Suprapubic skin (tissue), 4 donors: ENCODE measurements at regions not wholly inside any gene's neighbourhood (a gene's known extent, or its start where the extent isn't known, plus 50 kb on each side); places are given as distances from the start of the nearest gene placed in this dataset.

Source experiments
- DNase-seq, 2 donors: peaks; one replicate each; pipeline ENCODE4 v3.0.0-alpha.2; 2019; ENCODE audit warnings: low spot score in 2 of 2
- H3K27ac ChIP-seq: fragments of 200-600 bp; sonication (generic); one replicate; pipeline ENCODE4 v1.5.1; 2019
- H3K27me3 ChIP-seq: fragments of 200-600 bp; sonication (generic); one replicate; pipeline ENCODE4 v1.5.1; 2019
- H3K36me3 ChIP-seq: fragments of 200-600 bp; sonication (generic); one replicate; pipeline ENCODE4 v1.5.1; 2019
- H3K4me1 ChIP-seq: fragments of 200-600 bp; sonication (generic); one replicate; pipeline ENCODE4 v1.5.1; 2019
- H3K4me3 ChIP-seq: fragments of 200-600 bp; sonication (generic); one replicate; pipeline ENCODE4 v1.5.1; 2019; ENCODE audit warnings: mild to moderate bottlenecking
- H3K9me3 ChIP-seq: fragments of 200-600 bp; sonication (generic); one replicate; pipeline ENCODE4 v1.5.1; 2019
- EP300 ChIP-seq: sonication (generic); formaldehyde crosslinking; IDR thresholded peaks from one replicate; pipeline ENCODE4 v1.6.1; 2017; ENCODE audit warnings: antibody characterized with exemption
- POLR2A ChIP-seq, 2 donors: fragments of 450-650 bp; IDR thresholded peaks; one replicate each; pipeline ENCODE4 v1.6.1; 2017; ENCODE audit warnings: antibody characterized with exemption in 2 of 2, mild to moderate bottlenecking in 2 of 2, moderate library complexity in 2 of 2
- POLR2AphosphoS5 ChIP-seq, 3 donors: sonication (generic); formaldehyde crosslinking; IDR thresholded peaks; one replicate each; pipeline ENCODE4 v1.6.1; 2017; ENCODE audit warnings: antibody characterized with exemption in 3 of 3
- WGBS: methylation state at CpG from one replicate; pipeline ENCODE4 v1.1.5; 2018; 5-methylcytosine and 5-hydroxymethylcytosine counted together
- TF ChIP-seq, protein P1 (sequence below), 2 donors: fragments of 200-600 bp in 1 of 2; fragments of 450-650 bp in 1 of 2; sonication (generic) in 1 of 2; IDR thresholded peaks; one replicate each; pipeline ENCODE4 v1.5.1; 2016 to 2019; ENCODE audit warnings: antibody characterized with exemption in 2 of 2, mild to moderate bottlenecking in 1 of 2, moderate library complexity in 1 of 2

- no peak for DNase-seq
- H3K9me3 ChIP-seq, result no peaks in the 10 kb centered on the region
- no peak overlapping the region for H3K4me3 ChIP-seq
- no peaks in the 10 kb centered on the region for H3K4me1 ChIP-seq
- H3K27me3 ChIP-seq, result no peaks in the 10 kb centered on the region
- WGBS, result 81% methylated on average over 4 of the region's 4 CpGs
- no peaks in the 10 kb centered on the region for H3K36me3 ChIP-seq
- no peak for TF ChIP-seq POLR2A (IDR thresholded peaks at IDR 0.05)
- TF ChIP-seq EP300, result no peak
- TF ChIP-seq, protein P1, sequence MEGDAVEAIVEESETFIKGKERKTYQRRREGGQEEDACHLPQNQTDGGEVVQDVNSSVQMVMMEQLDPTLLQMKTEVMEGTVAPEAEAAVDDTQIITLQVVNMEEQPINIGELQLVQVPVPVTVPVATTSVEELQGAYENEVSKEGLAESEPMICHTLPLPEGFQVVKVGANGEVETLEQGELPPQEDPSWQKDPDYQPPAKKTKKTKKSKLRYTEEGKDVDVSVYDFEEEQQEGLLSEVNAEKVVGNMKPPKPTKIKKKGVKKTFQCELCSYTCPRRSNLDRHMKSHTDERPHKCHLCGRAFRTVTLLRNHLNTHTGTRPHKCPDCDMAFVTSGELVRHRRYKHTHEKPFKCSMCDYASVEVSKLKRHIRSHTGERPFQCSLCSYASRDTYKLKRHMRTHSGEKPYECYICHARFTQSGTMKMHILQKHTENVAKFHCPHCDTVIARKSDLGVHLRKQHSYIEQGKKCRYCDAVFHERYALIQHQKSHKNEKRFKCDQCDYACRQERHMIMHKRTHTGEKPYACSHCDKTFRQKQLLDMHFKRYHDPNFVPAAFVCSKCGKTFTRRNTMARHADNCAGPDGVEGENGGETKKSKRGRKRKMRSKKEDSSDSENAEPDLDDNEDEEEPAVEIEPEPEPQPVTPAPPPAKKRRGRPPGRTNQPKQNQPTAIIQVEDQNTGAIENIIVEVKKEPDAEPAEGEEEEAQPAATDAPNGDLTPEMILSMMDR (IDR thresholded peaks at IDR 0.05), result no peak
- no peak for TF ChIP-seq POLR2AphosphoS5 (IDR thresholded peaks at IDR 0.05)
- no peak overlapping the region for H3K27ac ChIP-seq
Measured at GRCh38 chrX:124229374-124229773, 103.1 kb upstream of the TEX13D start.

DNA sequence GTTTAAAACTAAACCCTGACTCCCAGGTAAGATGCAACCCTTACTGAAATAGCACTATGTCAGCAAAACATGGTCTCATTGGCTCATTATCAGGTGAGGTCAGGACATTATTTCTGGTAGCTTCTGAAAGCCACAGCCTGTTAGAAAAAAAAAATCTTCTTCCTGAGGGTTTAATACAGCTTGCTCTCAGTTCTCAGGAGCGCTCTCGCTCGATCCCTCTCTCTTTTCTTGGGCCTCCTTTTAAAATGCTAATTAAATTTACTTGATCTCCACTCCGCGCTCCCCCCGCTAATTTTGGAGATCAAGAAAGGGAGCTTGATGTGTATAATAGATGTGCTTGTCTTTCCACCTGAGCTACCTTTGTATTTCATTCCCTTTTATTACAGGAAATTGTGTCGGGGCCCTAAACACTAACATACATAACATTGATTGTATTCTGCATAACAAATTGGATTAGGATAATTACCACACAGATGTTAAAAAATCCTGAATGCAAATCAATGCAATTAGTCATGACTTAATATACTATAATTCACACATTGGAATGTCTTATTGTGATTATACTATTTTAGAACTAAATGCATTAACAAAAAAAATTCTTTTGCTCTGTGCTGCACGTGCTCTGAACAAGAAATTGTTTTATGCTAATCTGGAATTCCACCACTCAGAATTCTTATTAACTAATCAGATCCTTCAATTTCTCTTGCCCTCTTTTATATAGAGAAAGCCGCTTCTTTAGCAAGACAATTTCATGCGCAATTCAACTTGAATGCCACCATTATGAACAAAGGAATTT is 101.6 kb upstream of the TEX13D start:
- WGBS, result 69% methylated on average over 10 of the region's 10 CpGs
- no peaks in the 10 kb centered on the region for H3K36me3 ChIP-seq
- TF ChIP-seq POLR2A (IDR thresholded peaks at IDR 0.05), result no peak
- no peak for TF ChIP-seq POLR2AphosphoS5 (IDR thresholded peaks at IDR 0.05)
- TF ChIP-seq, protein P1 (IDR thresholded peaks at IDR 0.05), result no peak
- TF ChIP-seq EP300, result no peak
- no peak overlapping the region for H3K4me3 ChIP-seq
- DNase-seq, result no peak
- H3K27me3 ChIP-seq, result no peaks in the 10 kb centered on the region
- no peaks in the 10 kb centered on the region for H3K4me1 ChIP-seq
- H3K9me3 ChIP-seq, result no peaks in the 10 kb centered on the region
- no peak overlapping the region for H3K27ac ChIP-seq

- DNase-seq, result no peak
- H3K4me1 ChIP-seq, result no peaks in the 10 kb centered on the region
- H3K27ac ChIP-seq, result no peak overlapping the region
- no peaks in the 10 kb centered on the region for H3K9me3 ChIP-seq
- no peaks in the 10 kb centered on the region for H3K36me3 ChIP-seq
- 53% methylated on average over 1 of the region's 1 CpG for WGBS
- H3K27me3 ChIP-seq, result no peaks in the 10 kb centered on the region
- TF ChIP-seq POLR2A (IDR thresholded peaks at IDR 0.05), result no peak
- TF ChIP-seq, protein P1 (IDR thresholded peaks at IDR 0.05), result no peak
- no peak for TF ChIP-seq EP300
- no peak for TF ChIP-seq POLR2AphosphoS5 (IDR thresholded peaks at IDR 0.05)
- H3K4me3 ChIP-seq, result no peak overlapping the region
Measured at GRCh38 chrX:124231451-124231759, 101.1 kb upstream of the TEX13D start.

DNA sequence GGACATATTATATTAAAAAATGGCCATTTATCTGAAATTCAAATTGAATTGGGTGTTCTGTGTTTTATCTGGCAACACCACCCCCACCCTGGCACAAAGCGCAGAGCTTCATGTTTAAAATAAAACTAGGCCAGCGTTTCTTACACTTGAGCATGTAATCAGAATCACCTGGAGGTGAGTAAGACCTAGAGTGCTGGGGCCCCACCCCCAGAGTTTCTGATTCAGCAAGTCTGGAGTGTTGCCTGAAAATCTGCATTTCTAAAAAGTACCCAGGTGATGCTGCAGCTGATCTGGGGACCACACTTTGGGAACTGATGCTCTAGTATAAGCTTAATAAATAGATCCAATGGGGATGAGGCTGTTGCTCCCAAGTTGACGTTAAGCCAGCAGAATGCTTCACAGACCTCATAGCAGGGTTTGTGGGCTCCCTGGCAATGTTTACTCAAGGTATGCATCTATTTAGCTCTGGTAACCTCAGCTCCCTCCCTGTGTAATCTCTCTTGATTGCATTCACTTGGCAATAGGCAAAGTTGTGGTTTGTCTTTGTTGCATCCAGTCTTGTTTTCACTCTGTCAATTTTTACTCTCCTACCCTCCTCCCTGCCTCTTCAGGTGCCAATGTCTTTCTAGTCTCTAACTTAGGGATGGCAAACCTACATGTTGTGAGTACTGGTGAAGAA is 99.8 kb upstream of the TEX13D start:
- TF ChIP-seq POLR2A (IDR thresholded peaks at IDR 0.05), result no peak
- no peak for TF ChIP-seq POLR2AphosphoS5 (IDR thresholded peaks at IDR 0.05)
- TF ChIP-seq EP300, result no peak
- TF ChIP-seq, protein P1 (IDR thresholded peaks at IDR 0.05), result no peak
- Histone ChIP-seq H3K4me1 (no peaks in the 10 kb centered on the region), H3K4me3 (no peak overlapping the region), H3K27ac (no peak overlapping the region), H3K9me3 (no peaks in the 10 kb centered on the region), H3K36me3 (no peaks in the 10 kb centered on the region), H3K27me3 (no peaks in the 10 kb centered on the region)
- no peak for DNase-seq
- WGBS, result 43% methylated on average over 3 of the region's 3 CpGs

DNA sequence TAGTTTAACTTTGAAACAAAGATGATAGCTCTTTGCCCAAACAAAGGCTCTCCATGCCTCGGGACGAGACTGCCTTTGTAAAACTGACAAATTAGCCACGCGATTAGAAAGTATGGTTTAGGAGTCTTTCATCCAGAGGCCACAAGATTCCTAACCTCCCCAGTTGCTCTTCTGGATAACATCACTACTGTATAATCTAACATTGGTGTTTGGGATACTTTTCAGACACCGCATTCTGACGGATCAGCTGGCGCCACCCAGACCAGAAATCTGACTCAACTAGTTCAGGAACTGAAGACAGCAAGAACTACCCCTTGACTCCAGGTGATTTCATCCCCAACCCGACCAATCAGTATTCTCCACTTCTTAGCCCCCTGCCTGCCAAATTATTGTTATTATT is 98.1 kb upstream of the TEX13D start:
- DNase-seq, result no peak
- Histone ChIP-seq H3K4me1 (no peaks in the 10 kb centered on the region), H3K9me3 (no peaks in the 10 kb centered on the region), H3K27me3 (no peaks in the 10 kb centered on the region), H3K27ac (no peak overlapping the region), H3K4me3 (no peak overlapping the region), H3K36me3 (no peaks in the 10 kb centered on the region)
- WGBS, result 70% methylated on average over 8 of the region's 8 CpGs
- no peak for TF ChIP-seq POLR2A (IDR thresholded peaks at IDR 0.05)
- no peak for TF ChIP-seq EP300
- TF ChIP-seq, protein P1 (IDR thresholded peaks at IDR 0.05), result no peak
- TF ChIP-seq POLR2AphosphoS5 (IDR thresholded peaks at IDR 0.05), result no peak
